Kidney epithelial cell (primary cell): ENCODE measurements at regions not wholly inside any gene's neighbourhood (a gene's known extent, or its start where the extent isn't known, plus 50 kb on each side); places are given as distances from the start of the nearest gene placed in this dataset.

ENCODE experiments used
- DNase-seq: peaks from one replicate; pipeline ENCODE4 v3.0.0-alpha.2; 2010; ENCODE audit warnings: low read depth
- H3K27me3 ChIP-seq: 2 replicates; pipeline ENCODE4 v1.6.0; 2011; ENCODE audit warnings: low read length; ENCODE audit not compliant: control insufficient read depth, insufficient read depth
- H3K36me3 ChIP-seq: 2 replicates; pipeline ENCODE4 v1.5.1; 2011; ENCODE audit warnings: low read length; ENCODE audit not compliant: control insufficient read depth, insufficient read depth
- H3K4me3 ChIP-seq: 2 replicates; pipeline ENCODE4 v1.5.1; 2011; ENCODE audit warnings: low read depth, mild to moderate bottlenecking, control low read depth, low read length
- TF ChIP-seq, protein P1 (sequence below): IDR thresholded peaks from 2 replicates; pipeline ENCODE4 v1.5.1; 2011; ENCODE audit warnings: mild to moderate bottlenecking, moderate library complexity, low read length, control low read depth, inconsistent platforms; ENCODE audit not compliant: insufficient read depth, poor library complexity, severe bottlenecking

GRCh38 chr22:48105259-48105658 is 1342.8 kb downstream of the TBC1D22A start:
- Histone ChIP-seq H3K27me3 (no peaks in the 10 kb centered on the region), H3K36me3 (no peaks in the 10 kb centered on the region), H3K4me3 (no peak overlapping the region)
- no peak for DNase-seq
- TF ChIP-seq, protein P1, sequence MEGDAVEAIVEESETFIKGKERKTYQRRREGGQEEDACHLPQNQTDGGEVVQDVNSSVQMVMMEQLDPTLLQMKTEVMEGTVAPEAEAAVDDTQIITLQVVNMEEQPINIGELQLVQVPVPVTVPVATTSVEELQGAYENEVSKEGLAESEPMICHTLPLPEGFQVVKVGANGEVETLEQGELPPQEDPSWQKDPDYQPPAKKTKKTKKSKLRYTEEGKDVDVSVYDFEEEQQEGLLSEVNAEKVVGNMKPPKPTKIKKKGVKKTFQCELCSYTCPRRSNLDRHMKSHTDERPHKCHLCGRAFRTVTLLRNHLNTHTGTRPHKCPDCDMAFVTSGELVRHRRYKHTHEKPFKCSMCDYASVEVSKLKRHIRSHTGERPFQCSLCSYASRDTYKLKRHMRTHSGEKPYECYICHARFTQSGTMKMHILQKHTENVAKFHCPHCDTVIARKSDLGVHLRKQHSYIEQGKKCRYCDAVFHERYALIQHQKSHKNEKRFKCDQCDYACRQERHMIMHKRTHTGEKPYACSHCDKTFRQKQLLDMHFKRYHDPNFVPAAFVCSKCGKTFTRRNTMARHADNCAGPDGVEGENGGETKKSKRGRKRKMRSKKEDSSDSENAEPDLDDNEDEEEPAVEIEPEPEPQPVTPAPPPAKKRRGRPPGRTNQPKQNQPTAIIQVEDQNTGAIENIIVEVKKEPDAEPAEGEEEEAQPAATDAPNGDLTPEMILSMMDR = no peak

- no peak for DNase-seq
- Histone ChIP-seq H3K27me3 (no peaks in the 10 kb centered on the region), H3K36me3 (no peaks in the 10 kb centered on the region), H3K4me3 (no peak overlapping the region)
- TF ChIP-seq, protein P1 = no peak
These were observed 1342.3 kb downstream of the TBC1D22A start for GRCh38 chr22:48104766-48105165.

DNA sequence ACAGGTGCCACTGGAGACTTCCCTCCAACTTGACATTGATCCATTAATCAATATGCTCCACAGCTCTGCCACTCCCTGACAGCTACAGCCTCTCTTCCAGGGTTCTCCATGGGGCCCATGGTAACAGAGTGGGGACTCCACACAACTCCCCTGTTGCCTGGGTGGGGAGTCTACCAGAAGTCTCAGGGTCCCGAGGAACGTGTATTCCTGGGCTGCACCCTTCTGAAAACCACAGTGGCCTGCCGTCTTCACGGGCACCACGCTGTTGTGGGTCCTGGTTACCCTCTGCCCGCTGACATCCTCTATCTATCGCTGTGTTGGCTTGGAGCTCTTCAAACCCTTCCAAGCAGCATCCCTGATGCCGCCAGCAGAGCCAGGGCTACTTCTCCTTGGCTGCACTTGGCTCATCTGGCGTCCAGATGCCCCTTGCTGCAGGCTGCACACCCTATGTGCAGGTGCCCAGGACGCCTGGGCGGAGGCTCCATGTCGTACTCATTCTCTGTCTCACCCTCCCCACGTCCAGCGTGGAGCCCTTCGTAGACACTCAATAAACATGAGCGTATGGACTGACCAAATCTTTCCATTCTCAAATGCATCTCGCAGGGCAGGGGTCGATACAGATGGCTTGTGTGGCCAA is 1341.8 kb downstream of the TBC1D22A start:
- DNase-seq = no peak
- TF ChIP-seq, protein P1 = no peak
- no peaks in the 10 kb centered on the region for H3K36me3 ChIP-seq
- H3K4me3 ChIP-seq = no peak overlapping the region
- H3K27me3 ChIP-seq = no peaks in the 10 kb centered on the region

- H3K27me3 ChIP-seq = no peaks in the 10 kb centered on the region
- no peak for DNase-seq
- no peak overlapping the region for H3K4me3 ChIP-seq
- H3K36me3 ChIP-seq = no peaks in the 10 kb centered on the region
- TF ChIP-seq, protein P1 = no peak
These were observed 1340.9 kb downstream of the TBC1D22A start for GRCh38 chr22:48103126-48103875.

DNA sequence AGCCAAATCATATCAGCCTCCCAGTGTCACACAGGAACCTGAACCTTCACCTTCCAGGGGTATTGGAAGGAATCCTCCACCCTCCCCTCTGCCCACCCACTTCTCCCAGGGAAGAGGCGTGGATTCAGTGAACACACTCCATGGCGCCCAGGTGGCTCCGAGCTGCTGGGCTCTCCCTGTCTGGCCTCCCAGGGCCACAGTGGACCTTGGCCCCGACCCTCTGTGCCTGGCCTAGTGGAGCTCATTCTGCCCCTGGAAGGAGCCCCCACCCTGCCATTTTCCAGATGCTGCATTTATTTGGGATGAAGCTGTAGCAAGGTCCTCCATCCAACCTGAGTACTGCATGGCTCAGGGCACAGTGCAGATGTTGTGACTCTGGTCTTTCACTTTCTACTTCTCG is 1340.1 kb downstream of the TBC1D22A start:
- no peak for DNase-seq
- H3K4me3 ChIP-seq = no peak overlapping the region
- TF ChIP-seq, protein P1 = no peak
- no peaks in the 10 kb centered on the region for H3K27me3 ChIP-seq
- no peaks in the 10 kb centered on the region for H3K36me3 ChIP-seq
